ENCODE measurements at regions not wholly inside any gene's neighbourhood (a gene's known extent, or its start where the extent isn't known, plus 50 kb on each side); places are given as distances from the start of the nearest gene placed in this dataset.

- Histone ChIP-seq H3K27ac (no peak overlapping the region), H3K4me2 (ENCODE audit: low read length) (no peak overlapping the region), H3K36me3 (ENCODE audit: control insufficient read depth, insufficient read depth, low read length) (no peaks in the 10 kb centered on the region), H3K9me3 (ENCODE audit: control insufficient read depth, low read length) (no peaks in the 10 kb centered on the region), H3K4me1 (no peaks in the 10 kb centered on the region), H3K27me3 (ENCODE audit: control insufficient read depth, insufficient read depth, low read length) (no peaks in the 10 kb centered on the region), H3K9ac (no peak overlapping the region), H2AFZ (no peak overlapping the region), H3K4me3 (ENCODE audit: low read depth, low read length) (no peak overlapping the region), H3K79me2 (no peaks in the 10 kb centered on the region)
- TF ChIP-seq, protein P1, sequence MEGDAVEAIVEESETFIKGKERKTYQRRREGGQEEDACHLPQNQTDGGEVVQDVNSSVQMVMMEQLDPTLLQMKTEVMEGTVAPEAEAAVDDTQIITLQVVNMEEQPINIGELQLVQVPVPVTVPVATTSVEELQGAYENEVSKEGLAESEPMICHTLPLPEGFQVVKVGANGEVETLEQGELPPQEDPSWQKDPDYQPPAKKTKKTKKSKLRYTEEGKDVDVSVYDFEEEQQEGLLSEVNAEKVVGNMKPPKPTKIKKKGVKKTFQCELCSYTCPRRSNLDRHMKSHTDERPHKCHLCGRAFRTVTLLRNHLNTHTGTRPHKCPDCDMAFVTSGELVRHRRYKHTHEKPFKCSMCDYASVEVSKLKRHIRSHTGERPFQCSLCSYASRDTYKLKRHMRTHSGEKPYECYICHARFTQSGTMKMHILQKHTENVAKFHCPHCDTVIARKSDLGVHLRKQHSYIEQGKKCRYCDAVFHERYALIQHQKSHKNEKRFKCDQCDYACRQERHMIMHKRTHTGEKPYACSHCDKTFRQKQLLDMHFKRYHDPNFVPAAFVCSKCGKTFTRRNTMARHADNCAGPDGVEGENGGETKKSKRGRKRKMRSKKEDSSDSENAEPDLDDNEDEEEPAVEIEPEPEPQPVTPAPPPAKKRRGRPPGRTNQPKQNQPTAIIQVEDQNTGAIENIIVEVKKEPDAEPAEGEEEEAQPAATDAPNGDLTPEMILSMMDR (IDR thresholded peaks at IDR 0.05) = no peak
Measured at GRCh38 chr12:16833376-16834015, 227.5 kb upstream of the LMO3 start.

- TF ChIP-seq, protein P1 (IDR thresholded peaks at IDR 0.05) = no peak
- no peak overlapping the region for H2AFZ ChIP-seq
- H3K27ac ChIP-seq = no peak overlapping the region
- H3K9me3 ChIP-seq (ENCODE audit: control insufficient read depth, low read length) = no peaks in the 10 kb centered on the region
- no peaks in the 10 kb centered on the region for H3K36me3 ChIP-seq (ENCODE audit: control insufficient read depth, insufficient read depth, low read length)
- H3K4me3 ChIP-seq (ENCODE audit: low read depth, low read length) = no peak overlapping the region
- H3K9ac ChIP-seq = no peak overlapping the region
- H3K79me2 ChIP-seq = no peaks in the 10 kb centered on the region
- H3K27me3 ChIP-seq (ENCODE audit: control insufficient read depth, insufficient read depth, low read length) = no peaks in the 10 kb centered on the region
- H3K4me2 ChIP-seq (ENCODE audit: low read length) = no peak overlapping the region
- no peaks in the 10 kb centered on the region for H3K4me1 ChIP-seq
Measured at GRCh38 chr12:16828891-16829290, 222.9 kb upstream of the LMO3 start.

- Histone ChIP-seq H3K79me2 (no peaks in the 10 kb centered on the region), H3K27me3 (ENCODE audit: control insufficient read depth, insufficient read depth, low read length) (no peaks in the 10 kb centered on the region), H3K9me3 (ENCODE audit: control insufficient read depth, low read length) (no peaks in the 10 kb centered on the region), H3K4me1 (no peaks in the 10 kb centered on the region), H3K4me3 (ENCODE audit: low read depth, low read length) (no peak overlapping the region), H2AFZ (no peak overlapping the region), H3K4me2 (ENCODE audit: low read length) (no peak overlapping the region), H3K9ac (no peak overlapping the region), H3K36me3 (ENCODE audit: control insufficient read depth, insufficient read depth, low read length) (no peaks in the 10 kb centered on the region), H3K27ac (no peak overlapping the region)
- TF ChIP-seq, protein P1 (IDR thresholded peaks at IDR 0.05) = no peak
Measured at GRCh38 chr12:16807731-16808130, 201.8 kb upstream of the LMO3 start.

GRCh38 chr12:16796168-16796567, 190.2 kb upstream of the LMO3 start:
- Histone ChIP-seq H3K27me3 (ENCODE audit: control insufficient read depth, insufficient read depth, low read length) (no peaks in the 10 kb centered on the region), H3K4me3 (ENCODE audit: low read depth, low read length) (no peak overlapping the region)
- TF ChIP-seq, protein P1 (IDR thresholded peaks at IDR 0.05) = no peak

DNA sequence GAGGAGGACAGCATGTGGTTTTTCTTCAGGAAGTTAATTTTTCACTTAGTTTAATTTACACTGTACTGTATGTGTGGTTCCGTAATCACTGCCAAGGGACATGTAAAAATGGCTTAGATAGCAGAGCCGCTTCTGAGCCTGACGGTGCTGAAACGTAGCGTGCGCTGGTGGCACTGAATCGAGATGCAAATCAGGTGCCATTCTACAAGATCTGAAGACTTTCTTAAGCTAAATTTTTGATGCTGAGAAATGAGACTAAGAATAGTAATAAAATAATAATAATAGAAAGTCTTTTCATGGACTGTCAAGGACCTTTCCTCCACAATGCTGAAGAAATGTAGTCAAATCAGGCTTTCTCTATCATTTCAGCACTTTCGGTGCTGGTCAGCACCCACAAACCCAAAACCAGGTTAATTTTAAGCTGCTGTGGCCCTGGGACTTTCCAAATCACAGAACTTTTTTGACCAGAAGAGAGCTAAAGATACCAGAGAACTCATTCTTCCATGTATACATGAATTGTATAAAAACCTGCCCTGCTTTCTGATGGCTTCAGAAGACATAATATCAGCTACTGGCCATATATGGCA, 183.3 kb upstream of the LMO3 start:
- Histone ChIP-seq H3K9me3 (ENCODE audit: control insufficient read depth, low read length) (no peaks in the 10 kb centered on the region), H3K9ac (no peak overlapping the region), H3K79me2 (no peaks in the 10 kb centered on the region), H3K36me3 (ENCODE audit: control insufficient read depth, insufficient read depth, low read length) (no peaks in the 10 kb centered on the region), H3K4me1 (no peaks in the 10 kb centered on the region), H3K4me3 (ENCODE audit: low read depth, low read length) (no peak overlapping the region), H3K4me2 (ENCODE audit: low read length) (no peak overlapping the region), H3K27me3 (ENCODE audit: control insufficient read depth, insufficient read depth, low read length) (no peaks in the 10 kb centered on the region), H2AFZ (no peak overlapping the region), H3K27ac (no peak overlapping the region)
- TF ChIP-seq, protein P1 (IDR thresholded peaks at IDR 0.05) = no peak

More at GRCh38 chr12:16796168-16796567, 190.2 kb upstream of the LMO3 start:
- no peaks in the 10 kb centered on the region for H3K36me3 ChIP-seq (ENCODE audit: control insufficient read depth, insufficient read depth, low read length)
- H3K9me3 ChIP-seq (ENCODE audit: control insufficient read depth, low read length) = no peaks in the 10 kb centered on the region
- H3K9ac ChIP-seq = no peak overlapping the region
- no peak overlapping the region for H3K4me2 ChIP-seq (ENCODE audit: low read length)
- no peak overlapping the region for H2AFZ ChIP-seq
- H3K79me2 ChIP-seq = no peaks in the 10 kb centered on the region
- H3K27ac ChIP-seq = no peak overlapping the region
- no peaks in the 10 kb centered on the region for H3K4me1 ChIP-seq

Measured in parathyroid adenoma (tissue), 2 donors.